Skin of body (tissue), 1 donor: ENCODE measurements at regions not wholly inside any gene's neighbourhood (a gene's known extent, or its start where the extent isn't known, plus 50 kb on each side); places are given as distances from the start of the nearest gene placed in this dataset.
A peak's percentile ranks its signal among the peaks of the same experiment; 100 is the strongest.
"Not testable (repeated sequence)": the region's sequence is repeated elsewhere in the genome, so short reads cannot be mapped to it uniquely, and the experiment has no call there.

ENCODE experiments used
- DNase-seq: peaks from one replicate; lab custom pipeline; 2025; lab: John Stamatoyannopoulos, UW

GRCh38 chr15:63434576-63435186, 53.0 kb upstream of the CA12 start:
- no peak for DNase-seq

- no peak for DNase-seq
Measured at GRCh38 chr15:63435204-63435820, 53.7 kb upstream of the CA12 start.

GRCh38 chr15:63436341-63436740, 54.7 kb upstream of the CA12 start:
- no peak for DNase-seq

GRCh38 chr15:63436872-63437375, 55.3 kb upstream of the CA12 start:
- DNase-seq: peak; percentile 90

- DNase-seq: no peak
Measured at GRCh38 chr15:63439536-63440264, 58.1 kb upstream of the CA12 start.

GRCh38 chr15:63440265-63440648, 58.6 kb upstream of the CA12 start:
- no peak for DNase-seq

GRCh38 chr15:63440756-63441155, 59.1 kb upstream of the CA12 start:
- no peak for DNase-seq

- DNase-seq: no peak
Measured at GRCh38 chr15:63441266-63441665, 59.6 kb upstream of the CA12 start.

- DNase-seq: no peak
Measured at GRCh38 chr15:63442080-63442479, 60.4 kb upstream of the CA12 start.

GRCh38 chr15:63444611-63445010, 59.8 kb upstream of the USP3 start:
- DNase-seq: no peak

- DNase-seq: no peak
Measured at GRCh38 chr15:63446255-63446654, 58.1 kb upstream of the USP3 start.

- no peak for DNase-seq
Measured at GRCh38 chr15:63447017-63447676, 57.2 kb upstream of the USP3 start.

- DNase-seq: no peak
Measured at GRCh38 chr15:63448266-63448665, 56.1 kb upstream of the USP3 start.

GRCh38 chr15:63448872-63449555, 55.4 kb upstream of the USP3 start:
- DNase-seq: not testable (repeated sequence)

- no peak for DNase-seq
Measured at GRCh38 chr15:63449731-63450130, 54.7 kb upstream of the USP3 start.

GRCh38 chr15:63450884-63451225, 53.5 kb upstream of the USP3 start:
- no peak for DNase-seq

GRCh38 chr15:63451671-63452315, 52.6 kb upstream of the USP3 start:
- DNase-seq: no peak

- no peak for DNase-seq
Measured at GRCh38 chr15:63452552-63453136, 51.7 kb upstream of the USP3 start.

GRCh38 chr15:63453186-63453905, 51.0 kb upstream of the USP3 start:
- no peak for DNase-seq
